ENCODE measurements at regions not wholly inside any gene's neighbourhood (a gene's known extent, or its start where the extent isn't known, plus 50 kb on each side); places are given as distances from the start of the nearest gene placed in this dataset.

DNA sequence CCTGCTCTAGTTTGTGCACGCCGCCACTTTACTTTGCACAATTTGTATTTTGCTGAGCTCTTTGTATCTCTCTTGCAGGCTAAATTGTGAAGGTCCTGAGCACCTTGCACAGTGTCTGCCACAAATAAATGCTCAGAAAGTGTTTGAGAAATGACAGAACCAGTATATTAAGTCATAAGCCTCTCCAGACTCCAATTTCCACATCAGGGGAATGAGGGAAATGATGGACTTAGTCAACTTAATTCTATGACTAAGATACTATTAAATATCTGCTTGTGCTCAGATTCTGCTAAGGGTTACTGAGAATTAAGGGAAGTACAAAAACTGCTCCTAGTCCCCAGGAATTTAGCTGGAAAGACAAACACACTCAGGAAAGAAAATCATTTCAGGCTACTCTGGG, 239.1 kb upstream of the SLC14A2 start:
- TF ChIP-seq POLR2AphosphoS5 (IDR thresholded peaks at IDR 0.05; ENCODE audit: low read depth, low read length) (no peak), FOXJ3 (CRISPR knock-in tag; IDR thresholded peaks at IDR 0.05) (no peak), RAD21 (IDR thresholded peaks at IDR 0.05; ENCODE audit: low read length) (no peak), ELF1 (IDR thresholded peaks at IDR 0.05) (no peak), YY1 (IDR thresholded peaks at IDR 0.05; ENCODE audit: low read depth) (no peak), RFX5 (IDR thresholded peaks at IDR 0.05; ENCODE audit: low read length) (no peak), TCF12 (IDR thresholded peaks at IDR 0.05) (no peak), NFIC (IDR thresholded peaks at IDR 0.05; ENCODE audit: borderline replicate concordance) (no peak)
- TF ChIP-seq, protein P1, sequence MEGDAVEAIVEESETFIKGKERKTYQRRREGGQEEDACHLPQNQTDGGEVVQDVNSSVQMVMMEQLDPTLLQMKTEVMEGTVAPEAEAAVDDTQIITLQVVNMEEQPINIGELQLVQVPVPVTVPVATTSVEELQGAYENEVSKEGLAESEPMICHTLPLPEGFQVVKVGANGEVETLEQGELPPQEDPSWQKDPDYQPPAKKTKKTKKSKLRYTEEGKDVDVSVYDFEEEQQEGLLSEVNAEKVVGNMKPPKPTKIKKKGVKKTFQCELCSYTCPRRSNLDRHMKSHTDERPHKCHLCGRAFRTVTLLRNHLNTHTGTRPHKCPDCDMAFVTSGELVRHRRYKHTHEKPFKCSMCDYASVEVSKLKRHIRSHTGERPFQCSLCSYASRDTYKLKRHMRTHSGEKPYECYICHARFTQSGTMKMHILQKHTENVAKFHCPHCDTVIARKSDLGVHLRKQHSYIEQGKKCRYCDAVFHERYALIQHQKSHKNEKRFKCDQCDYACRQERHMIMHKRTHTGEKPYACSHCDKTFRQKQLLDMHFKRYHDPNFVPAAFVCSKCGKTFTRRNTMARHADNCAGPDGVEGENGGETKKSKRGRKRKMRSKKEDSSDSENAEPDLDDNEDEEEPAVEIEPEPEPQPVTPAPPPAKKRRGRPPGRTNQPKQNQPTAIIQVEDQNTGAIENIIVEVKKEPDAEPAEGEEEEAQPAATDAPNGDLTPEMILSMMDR (IDR thresholded peaks at IDR 0.05), result no peak

Data from SK-N-SH (cell line).